Skeletal muscle satellite cell (primary cell): ENCODE measurements at regions not wholly inside any gene's neighbourhood (a gene's known extent, or its start where the extent isn't known, plus 50 kb on each side); places are given as distances from the start of the nearest gene placed in this dataset.
"Not testable (repeated sequence)": the region's sequence is repeated elsewhere in the genome, so short reads cannot be mapped to it uniquely, and the experiment has no call there.

Experiments used
- H3K27me3 ChIP-seq: 2 replicates; pipeline ENCODE4 v1.7.0; 2013; ENCODE audit warnings: low read length; ENCODE audit not compliant: control insufficient read depth, insufficient read depth
- H3K36me3 ChIP-seq: 2 replicates; pipeline ENCODE4 v1.7.0; 2013; ENCODE audit warnings: mild to moderate bottlenecking, control low read depth, low read length; ENCODE audit not compliant: insufficient read depth
- H3K4me1 ChIP-seq: 2 replicates; pipeline ENCODE4 v1.7.0; 2013; ENCODE audit warnings: low read length; ENCODE audit not compliant: control insufficient read depth, insufficient read depth
- H3K4me2 ChIP-seq: 2 replicates; pipeline ENCODE4 v1.7.0; 2013; ENCODE audit warnings: mild to moderate bottlenecking, low read length
- H3K4me3 ChIP-seq: 2 replicates; pipeline ENCODE4 v1.7.0; 2013; ENCODE audit warnings: low read length
- H3K9ac ChIP-seq: 2 replicates; pipeline ENCODE4 v1.7.0; 2013; ENCODE audit warnings: mild to moderate bottlenecking, low read depth, low read length, moderate library complexity
- H3K9me3 ChIP-seq: replicated peaks from 2 replicates; pipeline ENCODE4 v1.7.0; 2013; ENCODE audit warnings: mild to moderate bottlenecking, control low read depth, low read length

DNA sequence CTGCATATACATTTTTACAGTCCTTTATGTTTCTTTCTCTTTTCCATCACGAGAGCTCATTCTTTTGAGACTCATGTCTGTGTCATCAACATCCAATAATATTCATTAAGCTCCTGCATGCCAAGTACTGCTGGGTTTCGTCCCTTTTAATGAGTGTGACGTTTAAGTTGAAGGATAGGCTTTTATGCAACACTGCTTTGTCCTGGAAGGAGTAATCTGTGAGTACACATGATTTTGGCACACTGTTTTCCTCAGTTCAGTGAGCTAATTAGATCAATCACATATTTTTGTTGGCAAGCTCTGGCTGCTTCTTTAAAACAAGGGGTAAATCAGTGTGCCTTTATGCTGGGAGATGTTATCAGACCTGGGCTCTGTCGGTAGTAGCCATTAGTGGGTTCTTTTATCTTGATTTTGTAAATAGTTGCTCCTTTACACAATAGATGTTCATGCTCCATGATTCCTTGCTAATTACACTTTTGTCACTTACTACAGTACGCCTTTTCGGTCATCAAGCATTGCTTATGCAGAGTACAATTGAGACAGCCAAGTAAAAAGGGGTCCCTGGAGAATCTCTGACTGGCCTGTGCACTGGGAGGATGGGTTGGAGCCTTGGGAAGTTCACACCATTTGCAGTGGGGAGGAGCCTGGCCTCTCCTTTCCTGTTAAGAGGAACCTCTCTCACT is 132.6 kb downstream of the FHIP1A start:
- Histone ChIP-seq H3K9me3 (no peaks in the 10 kb centered on the region), H3K4me2 (peak overlapping the region; percentile 75), H3K36me3 (no peaks in the 10 kb centered on the region), H3K9ac (peak overlapping the region; percentile 74), H3K4me1 (peaks cover 31% of the 10 kb centered on the region), H3K4me3 (peak overlapping the region; percentile 43), H3K27me3 (no peaks in the 10 kb centered on the region)

DNA sequence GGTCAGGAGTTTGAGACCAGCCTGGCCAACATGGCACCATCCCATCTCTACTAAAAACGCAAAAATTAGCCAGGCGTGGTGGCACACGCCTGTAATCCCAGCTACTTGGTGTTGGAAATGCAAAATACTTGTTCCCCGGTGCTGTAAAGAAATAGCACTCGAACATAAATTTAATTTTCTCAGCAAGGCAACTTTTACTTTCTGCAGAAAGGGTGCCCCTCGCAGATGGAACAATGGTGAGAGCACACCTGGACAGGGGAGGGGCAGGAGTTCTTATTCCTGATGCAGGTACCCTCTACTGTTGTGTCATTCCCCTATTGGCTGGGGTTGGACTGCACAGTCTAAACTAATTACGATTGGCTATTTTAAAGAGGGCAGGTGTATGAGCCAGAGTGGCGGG is 139.7 kb downstream of the FHIP1A start:
- Histone ChIP-seq H3K4me2 (no peak overlapping the region), H3K9ac (no peak overlapping the region), H3K9me3 (no peaks in the 10 kb centered on the region), H3K27me3 (no peaks in the 10 kb centered on the region), H3K36me3 (no peaks in the 10 kb centered on the region), H3K4me3 (no peak overlapping the region), H3K4me1 (no peaks in the 10 kb centered on the region)

DNA sequence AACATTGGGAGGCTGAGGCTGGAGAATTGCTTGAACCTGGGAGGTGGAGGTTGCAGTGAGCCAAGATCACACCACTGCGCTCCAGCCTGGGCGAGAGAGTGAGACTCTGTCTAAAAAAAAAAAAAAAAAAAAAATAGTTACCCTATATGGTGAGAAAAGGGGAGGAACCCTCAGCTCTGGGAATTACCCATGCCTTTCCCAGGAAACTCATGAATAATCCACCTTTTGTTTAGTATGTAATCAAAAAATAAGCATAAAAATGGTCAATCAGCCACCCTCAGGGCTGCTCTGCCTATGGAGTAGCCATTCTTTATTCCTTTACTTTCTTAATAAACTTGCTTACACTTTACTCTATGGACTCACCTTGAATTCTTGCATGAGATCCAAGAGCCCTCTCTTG is 140.4 kb downstream of the FHIP1A start:
- not testable (repeated sequence) for H3K27me3 ChIP-seq, H3K9me3 ChIP-seq, H3K36me3 ChIP-seq, H3K4me2 ChIP-seq, H3K9ac ChIP-seq, H3K4me1 ChIP-seq, H3K4me3 ChIP-seq

DNA sequence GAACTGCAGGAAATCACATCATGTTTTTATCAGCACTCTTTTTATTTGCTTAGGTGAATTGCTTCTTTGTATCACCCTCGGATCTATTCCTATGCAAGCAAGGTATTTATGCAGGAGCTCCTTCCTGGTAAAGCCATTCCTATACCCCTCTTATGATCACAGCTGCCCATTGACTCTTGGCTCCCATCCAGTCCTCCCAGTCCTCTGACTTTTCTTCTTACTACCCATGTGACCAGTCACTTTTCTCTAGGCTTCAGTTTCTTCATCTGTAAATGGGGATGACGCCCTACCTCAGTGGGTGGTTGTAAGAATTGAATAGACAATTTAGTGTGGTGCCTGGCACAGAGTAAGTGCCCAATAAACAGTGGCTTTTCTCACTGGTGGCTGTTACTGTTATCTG is 144.9 kb downstream of the FHIP1A start:
- no peak overlapping the region for H3K4me3 ChIP-seq
- H3K4me2 ChIP-seq, result no peak overlapping the region
- no peaks in the 10 kb centered on the region for H3K9me3 ChIP-seq
- no peaks in the 10 kb centered on the region for H3K27me3 ChIP-seq
- H3K4me1 ChIP-seq, result no peaks in the 10 kb centered on the region
- no peak overlapping the region for H3K9ac ChIP-seq
- H3K36me3 ChIP-seq, result no peaks in the 10 kb centered on the region

DNA sequence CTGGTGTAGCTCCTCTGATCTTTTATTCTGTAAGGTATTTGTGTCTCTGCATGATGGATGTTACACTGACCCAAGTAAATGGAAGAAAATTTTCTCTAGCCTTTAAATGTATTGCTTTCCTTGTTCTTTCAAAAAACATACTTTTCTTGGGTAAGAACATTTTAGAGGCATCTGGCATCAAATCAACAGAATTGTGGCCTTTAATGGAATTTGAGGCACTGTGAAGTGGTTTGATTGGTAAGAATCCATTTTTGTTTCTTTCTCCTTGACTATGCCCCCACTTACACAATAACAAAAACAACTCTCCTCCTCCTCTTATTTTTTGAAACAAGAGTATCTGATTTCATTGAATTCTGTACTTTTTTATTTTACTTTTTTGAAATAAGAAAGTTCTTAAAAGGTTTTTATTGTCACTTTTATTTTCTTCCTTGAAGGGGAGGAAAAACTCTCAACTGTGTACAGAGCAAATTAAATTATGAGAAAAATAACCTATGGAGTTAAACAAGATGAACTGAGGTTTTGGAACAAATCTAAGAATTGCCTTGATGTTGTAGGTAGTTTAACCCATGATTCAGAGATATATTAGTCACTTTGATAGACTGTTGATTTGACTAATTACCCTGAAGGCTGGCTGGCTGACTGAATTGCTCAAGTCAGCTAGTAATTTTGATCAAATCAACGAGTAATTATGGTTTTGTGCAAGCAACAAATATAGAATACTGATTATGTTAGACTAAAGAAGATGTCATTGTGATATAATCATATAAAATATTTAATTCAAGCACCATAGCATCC is 146.4 kb downstream of the FHIP1A start:
- Histone ChIP-seq H3K9me3 (no peaks in the 10 kb centered on the region), H3K4me1 (peaks cover 4% of the 10 kb centered on the region), H3K36me3 (no peaks in the 10 kb centered on the region), H3K9ac (no peak overlapping the region), H3K27me3 (no peaks in the 10 kb centered on the region), H3K4me2 (no peak overlapping the region), H3K4me3 (no peak overlapping the region)

DNA sequence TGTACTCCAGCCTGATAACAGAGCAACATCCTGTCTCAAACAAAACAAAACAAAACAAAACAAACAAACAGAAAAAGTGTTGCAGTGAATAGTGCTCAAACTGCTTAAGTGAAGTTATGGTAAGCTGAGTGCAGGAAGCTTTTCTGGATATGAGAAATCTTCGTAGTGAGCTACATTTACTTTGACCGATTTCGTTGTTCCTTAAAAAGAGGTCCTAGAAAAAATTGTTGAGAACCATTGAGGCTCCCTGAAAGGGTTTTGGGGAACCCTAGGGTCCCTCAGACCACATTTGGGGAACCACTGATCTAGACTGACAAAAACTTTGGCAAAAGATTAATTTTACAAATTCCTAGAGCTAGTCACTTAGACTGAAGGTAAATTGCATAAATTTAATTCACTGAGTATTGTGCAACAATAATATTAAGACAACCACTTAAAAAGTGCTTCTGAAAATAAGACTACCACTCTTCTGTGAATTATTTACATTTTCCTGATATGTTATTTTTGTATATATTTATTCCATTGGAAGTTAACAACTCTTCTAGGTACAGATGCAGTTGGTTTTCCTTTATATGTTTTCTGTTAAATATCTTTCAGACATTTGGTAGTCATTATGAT is 149.6 kb downstream of the FHIP1A start:
- Histone ChIP-seq H3K4me3 (no peak overlapping the region), H3K27me3 (no peaks in the 10 kb centered on the region), H3K4me1 (peaks cover 17% of the 10 kb centered on the region), H3K4me2 (no peak overlapping the region), H3K36me3 (no peaks in the 10 kb centered on the region), H3K9me3 (no peaks in the 10 kb centered on the region), H3K9ac (no peak overlapping the region)

DNA sequence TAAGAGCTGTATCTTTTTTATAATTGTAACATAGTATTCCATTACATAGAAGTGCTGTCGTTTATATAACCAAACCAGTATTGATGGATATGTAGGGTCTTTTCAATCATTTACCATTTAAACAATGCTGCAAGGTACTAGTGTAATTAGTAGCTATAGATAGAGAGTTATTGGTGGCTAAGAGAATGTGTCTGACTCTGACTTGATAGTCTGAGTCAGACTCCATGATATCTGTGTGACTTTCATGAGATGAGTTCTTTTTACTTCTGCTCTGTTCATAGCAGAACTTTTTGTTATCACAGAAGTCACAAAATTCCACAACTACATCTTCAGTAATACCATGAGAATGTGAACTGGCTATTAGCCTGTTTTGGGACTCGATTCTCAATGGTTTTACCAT is 150.6 kb downstream of the FHIP1A start:
- no peaks in the 10 kb centered on the region for H3K36me3 ChIP-seq
- no peak overlapping the region for H3K4me2 ChIP-seq
- H3K27me3 ChIP-seq, result no peaks in the 10 kb centered on the region
- no peak overlapping the region for H3K9ac ChIP-seq
- no peaks in the 10 kb centered on the region for H3K9me3 ChIP-seq
- H3K4me3 ChIP-seq, result no peak overlapping the region
- peaks cover 17% of the 10 kb centered on the region for H3K4me1 ChIP-seq

DNA sequence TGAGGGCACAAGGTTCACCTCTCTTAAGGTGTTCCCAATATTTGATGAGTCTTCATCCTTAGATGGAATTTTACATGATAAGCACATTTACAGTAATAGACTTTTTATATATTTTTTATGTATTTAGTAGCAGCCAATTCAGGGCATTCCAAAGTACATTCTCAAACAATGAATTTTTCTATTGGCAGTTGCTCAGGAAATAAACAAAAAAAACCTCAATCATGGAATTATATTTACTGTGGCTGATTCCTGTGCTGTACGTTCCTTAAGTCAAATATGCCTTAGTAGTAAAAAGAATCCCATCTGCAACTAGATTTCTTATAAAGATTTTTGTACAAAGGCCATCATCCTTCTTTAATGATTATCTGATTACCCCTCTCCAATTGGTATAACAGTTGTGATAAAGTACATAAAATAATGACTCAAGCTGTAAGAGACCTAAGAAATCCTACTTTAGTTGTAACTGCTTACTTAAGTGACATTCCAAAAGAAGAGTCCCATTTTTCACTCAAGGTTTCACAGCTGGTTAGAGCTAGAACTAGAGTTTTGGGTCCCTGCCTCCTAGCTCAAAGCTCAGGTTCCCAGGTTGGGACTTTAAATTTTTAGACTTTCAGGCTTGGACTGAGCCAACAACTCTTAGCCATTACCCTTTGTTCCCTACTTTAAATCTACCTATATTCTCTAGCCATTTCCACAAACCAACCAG is 152.7 kb downstream of the FHIP1A start:
- Histone ChIP-seq H3K4me3 (no peak overlapping the region), H3K27me3 (no peaks in the 10 kb centered on the region), H3K4me2 (no peak overlapping the region), H3K9ac (no peak overlapping the region), H3K4me1 (peaks cover 17% of the 10 kb centered on the region), H3K9me3 (no peaks in the 10 kb centered on the region), H3K36me3 (no peaks in the 10 kb centered on the region)

DNA sequence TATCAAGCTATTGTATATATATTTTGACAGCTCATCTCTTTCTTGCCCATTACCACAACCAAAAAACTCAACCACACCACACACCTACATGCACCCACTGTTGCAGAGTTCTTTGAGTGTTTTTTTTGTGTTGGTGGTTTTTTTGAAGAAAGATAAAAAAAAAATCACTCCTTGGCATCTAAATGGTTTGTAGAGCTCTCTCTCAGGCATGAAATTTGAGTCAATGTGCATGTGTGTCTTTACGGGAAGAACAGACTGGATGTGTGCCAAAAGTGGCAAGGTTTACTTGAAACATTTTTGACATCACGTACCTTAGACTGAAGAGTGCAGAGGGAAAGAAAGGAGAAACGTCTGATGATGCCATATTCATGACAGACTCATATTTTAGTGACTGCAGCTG is 154.2 kb downstream of the FHIP1A start:
- no peak overlapping the region for H3K9ac ChIP-seq

DNA sequence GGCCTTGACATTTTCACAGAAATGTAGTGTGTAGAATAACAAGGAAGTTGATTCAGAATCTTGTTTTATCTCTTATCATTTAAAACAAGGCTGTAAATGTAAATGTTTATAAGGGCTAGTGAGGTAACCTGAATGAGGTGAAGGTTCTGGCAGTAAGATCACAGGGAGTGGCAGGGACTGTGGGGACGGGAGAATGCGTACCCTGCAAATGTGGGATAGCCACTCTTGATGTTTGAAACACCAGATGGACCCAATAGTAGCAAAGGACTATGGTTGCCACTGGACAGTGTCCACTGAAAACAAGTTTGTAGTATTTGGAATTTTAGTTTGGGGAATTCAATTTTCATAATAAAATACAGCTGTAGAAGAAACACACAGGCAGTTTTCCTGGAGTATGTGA is 155.3 kb downstream of the FHIP1A start:
- H3K9me3 ChIP-seq, result no peaks in the 10 kb centered on the region

More for the DNA sequence above, 154.2 kb downstream of the FHIP1A start:
- Histone ChIP-seq H3K4me3 (no peak overlapping the region), H3K4me2 (no peak overlapping the region), H3K9me3 (no peaks in the 10 kb centered on the region), H3K27me3 (no peaks in the 10 kb centered on the region), H3K4me1 (peaks cover 17% of the 10 kb centered on the region), H3K36me3 (no peaks in the 10 kb centered on the region)

DNA sequence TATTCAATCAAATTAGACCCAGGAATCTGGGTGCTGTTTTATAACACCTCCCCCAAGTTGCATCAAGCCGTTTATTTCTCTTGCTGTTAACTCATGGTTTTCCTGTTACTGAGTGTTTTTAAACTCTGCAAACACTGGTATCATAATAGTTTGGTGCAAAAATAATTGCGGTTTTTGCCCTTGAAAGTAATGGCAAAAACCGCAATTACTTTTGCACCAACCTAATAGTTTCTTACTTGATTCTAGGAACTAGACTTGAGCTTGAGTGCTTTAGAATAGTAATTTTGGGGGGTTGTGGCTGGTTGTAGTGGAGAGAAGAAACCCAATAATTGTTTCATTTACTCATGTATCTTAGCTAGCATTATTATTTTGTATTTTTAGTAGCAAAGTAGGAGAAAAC is 156.6 kb downstream of the FHIP1A start:
- no peak overlapping the region for H3K4me2 ChIP-seq
- no peak overlapping the region for H3K4me3 ChIP-seq
- no peaks in the 10 kb centered on the region for H3K36me3 ChIP-seq
- H3K9me3 ChIP-seq, result no peaks in the 10 kb centered on the region
- H3K9ac ChIP-seq, result no peak overlapping the region
- peaks cover 14% of the 10 kb centered on the region for H3K4me1 ChIP-seq
- no peaks in the 10 kb centered on the region for H3K27me3 ChIP-seq

More for the DNA sequence above, 155.3 kb downstream of the FHIP1A start:
- no peak overlapping the region for H3K4me3 ChIP-seq
- H3K27me3 ChIP-seq, result no peaks in the 10 kb centered on the region
- H3K36me3 ChIP-seq, result no peaks in the 10 kb centered on the region
- no peak overlapping the region for H3K4me2 ChIP-seq
- H3K9ac ChIP-seq, result no peak overlapping the region
- H3K4me1 ChIP-seq, result peaks cover 17% of the 10 kb centered on the region
